Liver (tissue), 8 donors: ENCODE measurements at regions not wholly inside any gene's neighbourhood (a gene's known extent, or its start where the extent isn't known, plus 50 kb on each side); places are given as distances from the start of the nearest gene placed in this dataset.

Experiments
- DNase-seq: peaks from one replicate; pipeline ENCODE4 v3.0.0-alpha.2; 2017; ENCODE audit warnings: low spot score
- H3K27ac ChIP-seq, 2 donors: one replicate each; pipeline ENCODE4 v1.7.0; 2013; ENCODE audit warnings: inconsistent platforms in 2 of 2, low read length in 2 of 2, control low read depth in 1 of 2, low read depth in 1 of 2, mild to moderate bottlenecking in 1 of 2
- H3K27me3 ChIP-seq, 4 donors: one replicate each; pipeline versions ENCODE4 v1.6.1 to v1.7.0; 2013; ENCODE audit warnings: low read length in 3 of 4, inconsistent platforms in 1 of 4, mild to moderate bottlenecking in 1 of 4, moderate library complexity in 1 of 4; ENCODE audit not compliant: control insufficient read depth in 4 of 4, insufficient read depth in 4 of 4
- H3K36me3 ChIP-seq, 4 donors: one replicate each; pipeline versions ENCODE4 v1.6.1 to v1.7.0; 2013; ENCODE audit warnings: low read length in 3 of 4, mild to moderate bottlenecking in 3 of 4, low read depth in 1 of 4, moderate library complexity in 1 of 4; ENCODE audit not compliant: control insufficient read depth in 4 of 4, insufficient read depth in 3 of 4
- H3K4me1 ChIP-seq, 4 donors: one replicate each; pipeline versions ENCODE4 v1.6.1 to v1.7.0; 2013; ENCODE audit warnings: low read length in 3 of 4, mild to moderate bottlenecking in 3 of 4, moderate library complexity in 1 of 4; ENCODE audit not compliant: control insufficient read depth in 4 of 4, insufficient read depth in 4 of 4
- H3K4me3 ChIP-seq, 3 donors: one replicate each; pipeline versions ENCODE4 v1.6.1 to v1.7.0; 2013; ENCODE audit warnings: low read length in 3 of 3, control low read depth in 1 of 3, low read depth in 1 of 3, mild to moderate bottlenecking in 1 of 3
- H3K9ac ChIP-seq, 2 donors: one replicate each; pipeline ENCODE4 v1.7.0; 2013; ENCODE audit warnings: low read length in 2 of 2, mild to moderate bottlenecking in 2 of 2, moderate library complexity in 2 of 2, control low read depth in 1 of 2, low read depth in 1 of 2
- H3K9me3 ChIP-seq, 4 donors: one replicate each; pipeline versions ENCODE4 v1.6.1 to v1.7.0; 2013; ENCODE audit warnings: low read length in 3 of 4; ENCODE audit not compliant: control insufficient read depth in 4 of 4
- ATF3 ChIP-seq: IDR thresholded peaks from 2 replicates; pipeline ENCODE4 v1.6.1; 2016; ENCODE audit warnings: antibody characterized with exemption
- CTCF ChIP-seq: fragments of 150-350 bp; IDR thresholded peaks from 2 replicates; pipeline ENCODE4 v1.5.1; 2017; ENCODE audit warnings: improper control_type of control experiment, low read depth, low read length; ENCODE audit not compliant: missing input control
- EGR1 ChIP-seq, 2 donors: IDR thresholded peaks; 2 replicates each; pipeline ENCODE4 v1.6.1; 2016 to 2018; ENCODE audit warnings: antibody characterized with exemption in 2 of 2, low read depth in 2 of 2
- FOXA1 ChIP-seq: IDR thresholded peaks from 2 replicates; pipeline ENCODE4 v1.6.1; 2016; ENCODE audit warnings: antibody characterized with exemption
- FOXA2 ChIP-seq: IDR thresholded peaks from 2 replicates; pipeline ENCODE4 v1.6.1; 2016; ENCODE audit warnings: antibody characterized with exemption
- GABPA ChIP-seq, 2 donors: IDR thresholded peaks in 1 of 2; conservative IDR thresholded peaks in 1 of 2; 2 replicates each; pipeline ENCODE4 v1.6.1; 2016; ENCODE audit warnings: antibody characterized with exemption in 2 of 2, mild to moderate bottlenecking in 1 of 2, moderate library complexity in 1 of 2
- HNF4A ChIP-seq, 2 donors: conservative IDR thresholded peaks; 2 replicates each; pipeline ENCODE4 v1.6.1; 2016; ENCODE audit warnings: antibody characterized with exemption in 2 of 2, mild to moderate bottlenecking in 2 of 2
- HNF4G ChIP-seq: IDR thresholded peaks from 2 replicates; pipeline ENCODE4 v1.6.1; 2016; ENCODE audit warnings: antibody characterized with exemption
- JUND ChIP-seq, 2 donors: IDR thresholded peaks; 2 replicates each; pipeline ENCODE4 v1.6.1; 2016; ENCODE audit warnings: antibody characterized with exemption in 2 of 2
- MAX ChIP-seq: IDR thresholded peaks from 2 replicates; pipeline ENCODE4 v1.6.1; 2016; ENCODE audit warnings: antibody characterized with exemption
- NR2F2 ChIP-seq: IDR thresholded peaks from 2 replicates; pipeline ENCODE4 v1.6.1; 2016; ENCODE audit warnings: antibody characterized with exemption
- RAD21 ChIP-seq, 2 donors: IDR thresholded peaks; 2 replicates each; pipeline ENCODE4 v1.6.1; 2016; ENCODE audit warnings: antibody characterized with exemption in 2 of 2, mild to moderate bottlenecking in 2 of 2
- REST ChIP-seq: IDR thresholded peaks from 2 replicates; pipeline ENCODE4 v1.6.1; 2016; ENCODE audit warnings: antibody characterized with exemption, mild to moderate bottlenecking
- RXRA ChIP-seq, 2 donors: IDR thresholded peaks; 2 replicates each; pipeline ENCODE4 v1.6.1; 2017 to 2018; ENCODE audit warnings: antibody characterized with exemption in 2 of 2, mild to moderate bottlenecking in 1 of 2
- SP1 ChIP-seq: IDR thresholded peaks from 2 replicates; pipeline ENCODE4 v1.6.1; 2018; ENCODE audit warnings: antibody characterized with exemption, mild to moderate bottlenecking
- TAF1 ChIP-seq: conservative IDR thresholded peaks from 2 replicates; pipeline ENCODE4 v1.6.1; 2016; ENCODE audit warnings: antibody characterized with exemption, mild to moderate bottlenecking
- YY1 ChIP-seq: IDR thresholded peaks from 2 replicates; pipeline ENCODE4 v1.6.1; 2016; ENCODE audit warnings: antibody characterized with exemption, mild to moderate bottlenecking
- ZBTB33 ChIP-seq: IDR thresholded peaks from 2 replicates; pipeline ENCODE4 v1.6.1; 2016; ENCODE audit warnings: antibody characterized with exemption
- WGBS: extraction: QIAGEN DNeasy Blood & Tissue Kit; methylation state at CpG from one replicate; pipeline ENCODE4 v1.1.7; 2013; 5-methylcytosine and 5-hydroxymethylcytosine counted together
- donor health status: healthy.
- donor health status: healthy.
- donor health status: healthy.
- donor health status: healthy.
- donor health status: healthy.

GRCh38 chr11:26187639-26188038 is 144.3 kb upstream of the ANO3 start:
- peak overlapping the region; percentile 55 to 69 for H3K27ac ChIP-seq
- H3K9me3 ChIP-seq, result no peaks in the 10 kb centered on the region
- no peaks in the 10 kb centered on the region for H3K27me3 ChIP-seq
- peak; percentile 17 for TF ChIP-seq ATF3
- TF ChIP-seq FOXA2, result no peak
- no peak for TF ChIP-seq HNF4G
- peak; percentile 43 for TF ChIP-seq MAX
- TF ChIP-seq ZBTB33, result peak; percentile 54
- TF ChIP-seq HNF4A (conservative IDR thresholded peaks at IDR 0.05), result peak; percentile 28 to 57
- peak in 1 of 2 donors; percentile 68 for TF ChIP-seq JUND (IDR thresholded peaks at IDR 0.05)
- peak; percentile 89 for TF ChIP-seq YY1
- peak; percentile 52 for TF ChIP-seq REST
- no peak for TF ChIP-seq FOXA1
- TF ChIP-seq CTCF, result no peak
- TF ChIP-seq EGR1 (IDR thresholded peaks at IDR 0.05; ENCODE audit: low read depth in 2 of 2), result peak in 1 of 2 donors; percentile 5
- TF ChIP-seq GABPA (IDR thresholded peaks at IDR 0.05 in 1 of 2, conservative IDR thresholded peaks at IDR 0.05 in 1 of 2), result no peak
- peak; percentile 11 to 56 for TF ChIP-seq RXRA (IDR thresholded peaks at IDR 0.05)
- TF ChIP-seq NR2F2, result no peak
- TF ChIP-seq SP1, result peak; percentile 76
- peak; percentile 31 to 40 for TF ChIP-seq RAD21 (IDR thresholded peaks at IDR 0.05)
- peaks cover 0 to 13% (median 9%) of the 10 kb centered on the region in 4 donors for H3K4me1 ChIP-seq
- DNase-seq, result no peak
- 11% methylated on average over 2 of the region's 2 CpGs for whole genome bisulfite sequencing
- no peak overlapping the region for H3K4me3 ChIP-seq
- no peaks in the 10 kb centered on the region for H3K36me3 ChIP-seq
- no peak overlapping the region for H3K9ac ChIP-seq

- H3K9me3 ChIP-seq, result no peaks in the 10 kb centered on the region
- H3K4me3 ChIP-seq, result no peak overlapping the region
- DNase-seq, result no peak
- H3K27ac ChIP-seq, result peak overlapping the region in 1 of 2 donors; percentile 35
- H3K4me1 ChIP-seq, result peaks cover 0 to 13% (median 9%) of the 10 kb centered on the region in 4 donors
- no peaks in the 10 kb centered on the region for H3K36me3 ChIP-seq
- H3K27me3 ChIP-seq, result no peaks in the 10 kb centered on the region
- H3K9ac ChIP-seq, result no peak overlapping the region
- TF ChIP-seq MAX (no peak), TAF1 (peak; percentile 37), YY1 (peak; percentile 23)
Observed at GRCh38 chr11:26188554-26188953, 143.4 kb upstream of the ANO3 start.
